ENCODE measurements at regions not wholly inside any gene's neighbourhood (a gene's known extent, or its start where the extent isn't known, plus 50 kb on each side); places are given as distances from the start of the nearest gene placed in this dataset.

- no peak overlapping the region for H3K27ac Mint-ChIP-seq
- no peaks in the 10 kb centered on the region for H3K27me3 Mint-ChIP-seq (ENCODE audit: low read depth)
- H3K9me3 Mint-ChIP-seq, result peaks cover 18% of the 10 kb centered on the region
- H3K4me3 Mint-ChIP-seq, result no peak overlapping the region
- peaks cover 3% of the 10 kb centered on the region for H3K36me3 Mint-ChIP-seq
- H3K4me1 Mint-ChIP-seq, result peaks cover 7% of the 10 kb centered on the region
- TF ChIP-seq CTCF (IDR thresholded peaks at IDR 0.05; ENCODE audit: unreplicated experiment), result no peak
- no peak for DNase-seq (ENCODE audit: low spot score in 2 of 2, unreplicated experiment in 2 of 2)
Observed at GRCh38 chr6:130749402-130749801, 77.8 kb upstream of the SMLR1 start.

DNA sequence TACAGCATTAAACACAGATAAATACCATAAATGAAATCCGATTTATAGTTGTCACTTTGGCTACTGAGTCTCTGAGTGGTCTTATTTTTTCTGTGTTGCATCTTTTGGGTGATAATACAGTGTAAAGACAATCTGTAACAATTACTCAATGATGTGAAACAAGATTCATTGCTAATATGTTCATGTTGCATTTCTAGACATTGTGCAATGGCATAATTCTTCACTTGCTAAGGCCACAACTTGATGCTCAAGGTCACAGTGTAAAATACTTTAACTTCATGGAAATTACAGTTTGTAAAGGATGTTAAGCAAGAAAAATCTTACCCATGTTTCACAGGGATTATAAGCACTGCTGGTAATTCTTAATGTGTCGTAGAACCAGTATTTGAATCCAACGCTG, 74.9 kb upstream of the SMLR1 start:
- Mint-ChIP-seq H3K27ac (no peak overlapping the region), H3K36me3 (peaks cover 3% of the 10 kb centered on the region), H3K27me3 (ENCODE audit: low read depth) (no peaks in the 10 kb centered on the region), H3K9me3 (peaks cover 18% of the 10 kb centered on the region), H3K4me3 (no peak overlapping the region), H3K4me1 (no peaks in the 10 kb centered on the region)
- TF ChIP-seq CTCF (IDR thresholded peaks at IDR 0.05; ENCODE audit: unreplicated experiment), result no peak
- no peak for DNase-seq (ENCODE audit: low spot score in 2 of 2, unreplicated experiment in 2 of 2)

DNA sequence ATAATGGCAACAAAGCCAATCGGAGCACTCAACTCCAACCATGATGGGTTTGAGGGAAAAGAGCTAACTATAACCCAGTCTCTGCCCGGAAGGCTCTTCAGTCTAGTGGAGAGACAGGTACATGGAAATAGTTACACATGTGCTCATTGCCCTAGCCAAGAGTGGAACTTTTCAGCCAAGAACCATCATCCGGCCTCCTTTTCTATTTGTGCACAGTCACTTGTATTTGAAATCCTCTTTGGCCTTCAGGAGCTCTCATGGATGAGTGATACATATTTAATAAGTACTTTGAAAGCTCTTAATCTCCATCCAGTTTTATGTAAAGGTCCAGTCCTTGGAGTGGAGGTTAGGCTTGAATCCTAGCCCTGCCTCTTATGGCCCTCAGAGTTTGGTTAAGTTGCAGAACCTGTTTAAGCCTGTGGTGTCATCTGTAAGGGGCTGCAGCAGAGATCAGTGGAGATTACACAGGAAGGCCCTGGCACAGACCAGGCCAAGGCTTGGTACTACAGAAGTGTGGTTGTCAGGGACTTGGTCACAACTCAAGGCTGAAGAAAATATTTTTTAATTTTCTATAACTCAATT, 72.3 kb upstream of the SMLR1 start:
- TF ChIP-seq CTCF (IDR thresholded peaks at IDR 0.05; ENCODE audit: unreplicated experiment), result no peak
- Mint-ChIP-seq H3K27me3 (ENCODE audit: low read depth) (no peaks in the 10 kb centered on the region), H3K4me1 (no peaks in the 10 kb centered on the region), H3K27ac (no peak overlapping the region), H3K9me3 (peaks cover 10% of the 10 kb centered on the region), H3K36me3 (peaks cover 3% of the 10 kb centered on the region), H3K4me3 (no peak overlapping the region)
- no peak for DNase-seq (ENCODE audit: low spot score in 2 of 2, unreplicated experiment in 2 of 2)

- no peaks in the 10 kb centered on the region for H3K4me1 Mint-ChIP-seq
- H3K36me3 Mint-ChIP-seq, result peaks cover 3% of the 10 kb centered on the region
- no peak for DNase-seq (ENCODE audit: low spot score in 2 of 2, unreplicated experiment in 2 of 2)
- H3K27me3 Mint-ChIP-seq (ENCODE audit: low read depth), result no peaks in the 10 kb centered on the region
- no peak overlapping the region for H3K4me3 Mint-ChIP-seq
- peaks cover 14% of the 10 kb centered on the region for H3K9me3 Mint-ChIP-seq
- no peak for TF ChIP-seq CTCF (IDR thresholded peaks at IDR 0.05; ENCODE audit: unreplicated experiment)
- no peak overlapping the region for H3K27ac Mint-ChIP-seq
Observed at GRCh38 chr6:130755368-130756034, 71.7 kb upstream of the SMLR1 start.

- DNase-seq (ENCODE audit: low spot score in 2 of 2, unreplicated experiment in 2 of 2), result no peak
Observed at GRCh38 chr6:130756824-130757223, 70.4 kb upstream of the SMLR1 start.

More at GRCh38 chr6:130756824-130757223, 70.4 kb upstream of the SMLR1 start:
- H3K4me3 Mint-ChIP-seq, result no peak overlapping the region
- no peak for TF ChIP-seq CTCF (IDR thresholded peaks at IDR 0.05; ENCODE audit: unreplicated experiment)
- H3K27ac Mint-ChIP-seq, result no peak overlapping the region
- no peaks in the 10 kb centered on the region for H3K27me3 Mint-ChIP-seq (ENCODE audit: low read depth)
- peaks cover 13% of the 10 kb centered on the region for H3K9me3 Mint-ChIP-seq
- no peaks in the 10 kb centered on the region for H3K36me3 Mint-ChIP-seq
- H3K4me1 Mint-ChIP-seq, result no peaks in the 10 kb centered on the region

All from mesothelial cell of epicardium (in vitro differentiated cells).